ENCODE measurements at regions not wholly inside any gene's neighbourhood (a gene's known extent, or its start where the extent isn't known, plus 50 kb on each side); places are given as distances from the start of the nearest gene placed in this dataset.

DNA sequence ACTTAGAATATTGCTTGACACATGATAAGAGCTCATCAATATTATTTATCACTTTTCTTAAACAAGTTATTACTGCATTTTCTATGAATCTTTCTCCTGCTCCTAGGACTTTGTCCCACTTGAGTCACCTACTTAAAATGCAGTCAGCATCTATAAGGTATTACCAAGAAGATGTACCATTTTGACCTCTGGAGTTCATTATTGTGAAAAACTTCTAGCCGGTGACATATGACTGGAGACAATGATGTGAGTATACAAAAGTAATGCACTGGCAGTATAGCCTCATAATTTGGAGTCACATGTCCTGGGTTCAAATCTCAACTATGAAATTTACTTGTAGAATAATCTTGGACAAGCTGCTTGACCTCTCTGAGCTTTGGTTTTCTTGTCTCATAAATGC lies 278.5 kb downstream of the PLPP3 start:
- Mint-ChIP-seq H3K4me3 (no peak overlapping the region), H3K36me3 (ENCODE audit: low read depth) (no peaks in the 10 kb centered on the region), H3K4me1 (peaks cover 2% of the 10 kb centered on the region), H3K27me3 (ENCODE audit: insufficient read depth) (no peaks in the 10 kb centered on the region), H3K27ac (no peak overlapping the region), H3K9me3 (no peaks in the 10 kb centered on the region)
- H3K9me3 ChIP-seq (ENCODE audit: control insufficient read depth, low read length): no peaks in the 10 kb centered on the region
- H3K4me3 ChIP-seq (ENCODE audit: low read length): no peak overlapping the region
- H3K27ac ChIP-seq (ENCODE audit: low read depth, low read length): no peak overlapping the region
- TF ChIP-seq, protein P1, sequence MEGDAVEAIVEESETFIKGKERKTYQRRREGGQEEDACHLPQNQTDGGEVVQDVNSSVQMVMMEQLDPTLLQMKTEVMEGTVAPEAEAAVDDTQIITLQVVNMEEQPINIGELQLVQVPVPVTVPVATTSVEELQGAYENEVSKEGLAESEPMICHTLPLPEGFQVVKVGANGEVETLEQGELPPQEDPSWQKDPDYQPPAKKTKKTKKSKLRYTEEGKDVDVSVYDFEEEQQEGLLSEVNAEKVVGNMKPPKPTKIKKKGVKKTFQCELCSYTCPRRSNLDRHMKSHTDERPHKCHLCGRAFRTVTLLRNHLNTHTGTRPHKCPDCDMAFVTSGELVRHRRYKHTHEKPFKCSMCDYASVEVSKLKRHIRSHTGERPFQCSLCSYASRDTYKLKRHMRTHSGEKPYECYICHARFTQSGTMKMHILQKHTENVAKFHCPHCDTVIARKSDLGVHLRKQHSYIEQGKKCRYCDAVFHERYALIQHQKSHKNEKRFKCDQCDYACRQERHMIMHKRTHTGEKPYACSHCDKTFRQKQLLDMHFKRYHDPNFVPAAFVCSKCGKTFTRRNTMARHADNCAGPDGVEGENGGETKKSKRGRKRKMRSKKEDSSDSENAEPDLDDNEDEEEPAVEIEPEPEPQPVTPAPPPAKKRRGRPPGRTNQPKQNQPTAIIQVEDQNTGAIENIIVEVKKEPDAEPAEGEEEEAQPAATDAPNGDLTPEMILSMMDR (conservative IDR thresholded peaks at IDR 0.05): no peak
- WGBS, 2 experiments (ENCODE audit: insufficient coverage in 1 of 2, insufficient read length in 1 of 2): 93 to 100% methylated on average over 1 of the region's 1 CpG
- no peak for DNase-seq
- no peaks in the 10 kb centered on the region for H3K27me3 ChIP-seq (ENCODE audit: control insufficient read depth, insufficient read depth, low read length, poor library complexity, severe bottlenecking)
- H3K36me3 ChIP-seq (ENCODE audit: control insufficient read depth, insufficient read depth, low read length): no peaks in the 10 kb centered on the region
- H3K9ac ChIP-seq (ENCODE audit: extremely low read depth, low read length, poor library complexity, severe bottlenecking): no peak overlapping the region
- H3K4me1 ChIP-seq (ENCODE audit: control insufficient read depth, insufficient read depth, low read length): no peaks in the 10 kb centered on the region

DNA sequence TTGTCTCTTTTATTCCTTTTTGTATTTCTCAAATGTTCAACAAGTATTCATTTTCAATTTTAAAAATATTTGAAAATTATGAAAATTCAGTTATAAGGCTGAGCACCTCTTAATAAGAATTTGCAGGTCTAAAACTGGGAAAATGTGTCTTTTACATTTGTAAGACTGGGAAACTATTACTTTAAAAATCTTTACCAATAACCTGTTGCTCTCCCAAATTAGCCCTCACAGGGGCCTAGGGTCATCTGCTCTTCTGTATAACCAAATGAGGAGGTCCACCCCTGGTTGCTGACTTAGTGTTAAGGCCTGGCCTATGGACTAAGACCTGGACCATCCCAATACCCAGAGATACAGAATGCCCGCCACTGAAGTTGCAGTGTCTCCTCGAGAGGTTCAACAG lies 280.5 kb downstream of the PLPP3 start:
- Mint-ChIP-seq H3K4me3 (no peak overlapping the region), H3K27ac (no peak overlapping the region), H3K4me1 (peaks cover 3% of the 10 kb centered on the region), H3K27me3 (ENCODE audit: insufficient read depth) (no peaks in the 10 kb centered on the region), H3K36me3 (ENCODE audit: low read depth) (no peaks in the 10 kb centered on the region), H3K9me3 (no peaks in the 10 kb centered on the region)
- H3K4me3 ChIP-seq (ENCODE audit: low read length): no peak overlapping the region
- no peaks in the 10 kb centered on the region for H3K27me3 ChIP-seq (ENCODE audit: control insufficient read depth, insufficient read depth, low read length, poor library complexity, severe bottlenecking)
- H3K9ac ChIP-seq (ENCODE audit: extremely low read depth, low read length, poor library complexity, severe bottlenecking): no peak overlapping the region
- no peak for DNase-seq
- H3K9me3 ChIP-seq (ENCODE audit: control insufficient read depth, low read length): no peaks in the 10 kb centered on the region
- no peaks in the 10 kb centered on the region for H3K36me3 ChIP-seq (ENCODE audit: control insufficient read depth, insufficient read depth, low read length)
- H3K4me1 ChIP-seq (ENCODE audit: control insufficient read depth, insufficient read depth, low read length): no peaks in the 10 kb centered on the region
- WGBS, 2 experiments (ENCODE audit: insufficient coverage in 1 of 2, insufficient read length in 1 of 2): 90 to 100% methylated on average over 1 to 2 of the region's 2 CpGs
- no peak overlapping the region for H3K27ac ChIP-seq (ENCODE audit: low read depth, low read length)
- TF ChIP-seq, protein P1 (conservative IDR thresholded peaks at IDR 0.05): no peak

DNA sequence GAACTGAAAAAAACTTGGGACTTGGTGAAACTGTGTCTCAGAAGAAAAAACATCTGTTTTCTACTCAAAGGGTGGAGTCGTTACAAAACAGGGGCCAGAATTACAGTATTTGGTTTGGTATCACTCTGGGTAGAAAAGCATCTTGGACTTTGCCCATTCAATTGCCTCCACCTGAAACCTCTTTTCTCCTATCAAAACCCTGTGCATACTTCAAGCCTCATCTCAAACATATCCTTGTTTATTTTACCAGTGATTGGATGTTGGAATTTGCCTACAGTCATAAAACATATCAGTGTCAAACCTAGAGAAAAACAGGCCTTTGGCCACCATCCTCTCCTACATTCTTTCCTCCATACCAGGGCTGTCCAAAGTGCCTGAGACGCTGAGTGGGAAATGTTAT lies 281.5 kb downstream of the PLPP3 start:
- 94 to 100% methylated on average over 1 to 2 of the region's 2 CpGs for WGBS, 2 experiments (ENCODE audit: insufficient coverage in 1 of 2, insufficient read length in 1 of 2)
- H3K9me3 ChIP-seq (ENCODE audit: control insufficient read depth, low read length): no peaks in the 10 kb centered on the region
- no peak for DNase-seq
- H3K9ac ChIP-seq (ENCODE audit: extremely low read depth, low read length, poor library complexity, severe bottlenecking): no peak overlapping the region
- TF ChIP-seq, protein P1 (conservative IDR thresholded peaks at IDR 0.05): no peak
- peaks cover 3% of the 10 kb centered on the region for H3K4me1 Mint-ChIP-seq
- no peak overlapping the region for H3K27ac Mint-ChIP-seq
- no peak overlapping the region for H3K4me3 ChIP-seq (ENCODE audit: low read length)
- H3K4me3 Mint-ChIP-seq: no peak overlapping the region
- H3K36me3 Mint-ChIP-seq (ENCODE audit: low read depth): no peaks in the 10 kb centered on the region
- no peaks in the 10 kb centered on the region for H3K9me3 Mint-ChIP-seq
- H3K27me3 ChIP-seq (ENCODE audit: control insufficient read depth, insufficient read depth, low read length, poor library complexity, severe bottlenecking): no peaks in the 10 kb centered on the region
- H3K27me3 Mint-ChIP-seq (ENCODE audit: insufficient read depth): no peaks in the 10 kb centered on the region
- no peaks in the 10 kb centered on the region for H3K4me1 ChIP-seq (ENCODE audit: control insufficient read depth, insufficient read depth, low read length)
- no peak overlapping the region for H3K27ac ChIP-seq (ENCODE audit: low read depth, low read length)
- H3K36me3 ChIP-seq (ENCODE audit: control insufficient read depth, insufficient read depth, low read length): no peaks in the 10 kb centered on the region

Measured in endodermal cell (in vitro differentiated cells).